ENCODE measurements at regions not wholly inside any gene's neighbourhood (a gene's known extent, or its start where the extent isn't known, plus 50 kb on each side); places are given as distances from the start of the nearest gene placed in this dataset.

GRCh38 chr7:119184124-119184788 lies 959.8 kb downstream of the ANKRD7 start:
- Histone ChIP-seq H2AFZ (ENCODE audit: low read depth, low read length) (no peak overlapping the region), H4K20me1 (ENCODE audit: insufficient read depth, low read length) (no peaks in the 10 kb centered on the region), H3K4me2 (ENCODE audit: low read length) (no peak overlapping the region), H3K27me3 (ENCODE audit: insufficient read depth, low read length) (no peaks in the 10 kb centered on the region), H3K9ac (ENCODE audit: low read length) (no peak overlapping the region), H3K9me3 (ENCODE audit: insufficient read depth, low read depth, low read length) (peaks cover 3% of the 10 kb centered on the region), H3K27ac (ENCODE audit: low read depth, low read length) (no peak overlapping the region), H3K36me3 (ENCODE audit: insufficient read depth, low read length) (no peaks in the 10 kb centered on the region), H3K4me3 (ENCODE audit: insufficient read depth, low read depth, low read length) (no peak overlapping the region), H3K79me2 (ENCODE audit: insufficient read depth, low read length) (no peaks in the 10 kb centered on the region), H3K4me1 (ENCODE audit: insufficient read depth, low read length) (no peaks in the 10 kb centered on the region)
- Mint-ChIP-seq H3K36me3 (ENCODE audit: low read depth, unreplicated experiment) (no peaks in the 10 kb centered on the region), H3K4me3 (ENCODE audit: unreplicated experiment) (no peak overlapping the region), H3K9me3 (ENCODE audit: unreplicated experiment) (peaks cover 5% of the 10 kb centered on the region), H3K27ac (ENCODE audit: unreplicated experiment) (no peak overlapping the region), H3K4me1 (ENCODE audit: low read depth, unreplicated experiment) (no peaks in the 10 kb centered on the region), H3K27me3 (ENCODE audit: low read depth, unreplicated experiment) (no peaks in the 10 kb centered on the region)
- TF ChIP-seq EZH2 (IDR thresholded peaks at IDR 0.05; ENCODE audit: insufficient read depth, low read length) (no peak), CTCF (IDR thresholded peaks at IDR 0.05; ENCODE audit: insufficient read depth, low read depth, low read length) (no peak)
- DNase-seq (ENCODE audit: low read depth): no peak
- FAIRE-seq: no peak

- Histone ChIP-seq H3K4me3 (ENCODE audit: insufficient read depth, low read depth, low read length) (no peak overlapping the region), H3K79me2 (ENCODE audit: insufficient read depth, low read length) (no peaks in the 10 kb centered on the region), H3K4me1 (ENCODE audit: insufficient read depth, low read length) (no peaks in the 10 kb centered on the region), H3K27me3 (ENCODE audit: insufficient read depth, low read length) (no peaks in the 10 kb centered on the region), H2AFZ (ENCODE audit: low read depth, low read length) (no peak overlapping the region), H3K9me3 (ENCODE audit: insufficient read depth, low read depth, low read length) (no peaks in the 10 kb centered on the region), H3K27ac (ENCODE audit: low read depth, low read length) (no peak overlapping the region), H3K9ac (ENCODE audit: low read length) (no peak overlapping the region), H3K4me2 (ENCODE audit: low read length) (no peak overlapping the region), H4K20me1 (ENCODE audit: insufficient read depth, low read length) (no peaks in the 10 kb centered on the region), H3K36me3 (ENCODE audit: insufficient read depth, low read length) (no peaks in the 10 kb centered on the region)
- Mint-ChIP-seq H3K27ac (ENCODE audit: unreplicated experiment) (peak overlapping the region; percentile 3), H3K4me3 (ENCODE audit: unreplicated experiment) (no peak overlapping the region), H3K27me3 (ENCODE audit: low read depth, unreplicated experiment) (no peaks in the 10 kb centered on the region), H3K9me3 (ENCODE audit: unreplicated experiment) (no peaks in the 10 kb centered on the region), H3K4me1 (ENCODE audit: low read depth, unreplicated experiment) (peaks cover 5% of the 10 kb centered on the region), H3K36me3 (ENCODE audit: low read depth, unreplicated experiment) (no peaks in the 10 kb centered on the region)
- no peak for DNase-seq (ENCODE audit: low read depth)
- no peak for TF ChIP-seq EZH2 (IDR thresholded peaks at IDR 0.05; ENCODE audit: insufficient read depth, low read length)
- no peak for TF ChIP-seq CTCF (IDR thresholded peaks at IDR 0.05; ENCODE audit: insufficient read depth, low read depth, low read length)
- FAIRE-seq: no peak
These were observed 971.7 kb downstream of the ANKRD7 start for GRCh38 chr7:119196183-119196582.

GRCh38 chr7:119197172-119197876 lies 972.8 kb downstream of the ANKRD7 start:
- no peaks in the 10 kb centered on the region for H3K36me3 Mint-ChIP-seq (ENCODE audit: low read depth, unreplicated experiment)
- FAIRE-seq (no peak), DNase-seq (ENCODE audit: low read depth) (no peak)
- TF ChIP-seq EZH2 (IDR thresholded peaks at IDR 0.05; ENCODE audit: insufficient read depth, low read length) (no peak), CTCF (IDR thresholded peaks at IDR 0.05; ENCODE audit: insufficient read depth, low read depth, low read length) (no peak)
- H3K27ac Mint-ChIP-seq (ENCODE audit: unreplicated experiment): no peak overlapping the region
- Histone ChIP-seq H4K20me1 (ENCODE audit: insufficient read depth, low read length) (no peaks in the 10 kb centered on the region), H3K4me2 (ENCODE audit: low read length) (no peak overlapping the region), H3K9ac (ENCODE audit: low read length) (no peak overlapping the region), H2AFZ (ENCODE audit: low read depth, low read length) (no peak overlapping the region), H3K27me3 (ENCODE audit: insufficient read depth, low read length) (no peaks in the 10 kb centered on the region), H3K4me1 (ENCODE audit: insufficient read depth, low read length) (no peaks in the 10 kb centered on the region), H3K79me2 (ENCODE audit: insufficient read depth, low read length) (no peaks in the 10 kb centered on the region), H3K9me3 (ENCODE audit: insufficient read depth, low read depth, low read length) (no peaks in the 10 kb centered on the region), H3K36me3 (ENCODE audit: insufficient read depth, low read length) (no peaks in the 10 kb centered on the region), H3K4me3 (ENCODE audit: insufficient read depth, low read depth, low read length) (no peak overlapping the region), H3K27ac (ENCODE audit: low read depth, low read length) (no peak overlapping the region)
- H3K27me3 Mint-ChIP-seq (ENCODE audit: low read depth, unreplicated experiment): no peaks in the 10 kb centered on the region
- H3K9me3 Mint-ChIP-seq (ENCODE audit: unreplicated experiment): no peaks in the 10 kb centered on the region
- no peak overlapping the region for H3K4me3 Mint-ChIP-seq (ENCODE audit: unreplicated experiment)
- peaks cover 5% of the 10 kb centered on the region for H3K4me1 Mint-ChIP-seq (ENCODE audit: low read depth, unreplicated experiment)

Data from astrocyte (in vitro differentiated cells and primary cell).